Activated naive CD8-positive, alpha-beta T cell (primary cell): ENCODE measurements at regions not wholly inside any gene's neighbourhood (a gene's known extent, or its start where the extent isn't known, plus 50 kb on each side); places are given as distances from the start of the nearest gene placed in this dataset.

Source experiments
- H3K27ac Mint-ChIP-seq: one replicate; pipeline ENCODE4 v1.8.0; 2021; ENCODE audit warnings: mixed read lengths
- H3K27me3 Mint-ChIP-seq: one replicate; pipeline ENCODE4 v1.8.0; 2021; ENCODE audit warnings: mixed read lengths
- H3K36me3 Mint-ChIP-seq: one replicate; pipeline ENCODE4 v1.8.0; 2021; ENCODE audit warnings: mixed read lengths
- H3K4me1 Mint-ChIP-seq: one replicate; pipeline ENCODE4 v1.8.0; 2021; ENCODE audit warnings: low read depth, mixed read lengths
- H3K4me3 Mint-ChIP-seq: one replicate; pipeline ENCODE4 v1.8.0; 2021; ENCODE audit warnings: mild to moderate bottlenecking, mixed read lengths
- H3K9me3 Mint-ChIP-seq: one replicate; pipeline ENCODE4 v1.8.0; 2021; ENCODE audit warnings: low read depth, mixed read lengths

GRCh38 chr18:73647391-73647790 is 500.2 kb downstream of the FBXO15 start:
- peaks cover 1% of the 10 kb centered on the region for H3K27me3 Mint-ChIP-seq
- H3K27ac Mint-ChIP-seq = no peak overlapping the region
- no peak overlapping the region for H3K4me3 Mint-ChIP-seq
- H3K4me1 Mint-ChIP-seq = no peaks in the 10 kb centered on the region
- no peaks in the 10 kb centered on the region for H3K9me3 Mint-ChIP-seq
- H3K36me3 Mint-ChIP-seq = no peaks in the 10 kb centered on the region

GRCh38 chr18:73646772-73647171 is 500.9 kb downstream of the FBXO15 start:
- Mint-ChIP-seq H3K9me3 (no peaks in the 10 kb centered on the region), H3K27ac (no peak overlapping the region), H3K4me1 (no peaks in the 10 kb centered on the region), H3K27me3 (peaks cover 1% of the 10 kb centered on the region), H3K36me3 (no peaks in the 10 kb centered on the region), H3K4me3 (no peak overlapping the region)

GRCh38 chr18:73646196-73646595 is 501.4 kb downstream of the FBXO15 start:
- Mint-ChIP-seq H3K27ac (no peak overlapping the region), H3K27me3 (peaks cover 1% of the 10 kb centered on the region), H3K9me3 (no peaks in the 10 kb centered on the region), H3K36me3 (no peaks in the 10 kb centered on the region), H3K4me3 (no peak overlapping the region), H3K4me1 (no peaks in the 10 kb centered on the region)

- H3K27ac Mint-ChIP-seq = no peak overlapping the region
- no peaks in the 10 kb centered on the region for H3K36me3 Mint-ChIP-seq
These were observed 502.4 kb downstream of the FBXO15 start for GRCh38 chr18:73645160-73645715.

GRCh38 chr18:73639788-73640187 is 507.8 kb downstream of the FBXO15 start:
- Mint-ChIP-seq H3K36me3 (no peaks in the 10 kb centered on the region), H3K4me3 (no peak overlapping the region), H3K27me3 (peaks cover 1% of the 10 kb centered on the region), H3K27ac (no peak overlapping the region), H3K4me1 (no peaks in the 10 kb centered on the region), H3K9me3 (no peaks in the 10 kb centered on the region)

More at GRCh38 chr18:73645160-73645715, 502.4 kb downstream of the FBXO15 start:
- Mint-ChIP-seq H3K9me3 (no peaks in the 10 kb centered on the region), H3K4me1 (no peaks in the 10 kb centered on the region), H3K27me3 (peaks cover 1% of the 10 kb centered on the region), H3K4me3 (no peak overlapping the region)

GRCh38 chr18:73638709-73639108 is 508.9 kb downstream of the FBXO15 start:
- Mint-ChIP-seq H3K9me3 (no peaks in the 10 kb centered on the region), H3K27me3 (no peaks in the 10 kb centered on the region), H3K36me3 (no peaks in the 10 kb centered on the region), H3K4me3 (no peak overlapping the region), H3K4me1 (no peaks in the 10 kb centered on the region), H3K27ac (no peak overlapping the region)

- Mint-ChIP-seq H3K4me3 (no peak overlapping the region), H3K27me3 (no peaks in the 10 kb centered on the region), H3K27ac (no peak overlapping the region), H3K4me1 (no peaks in the 10 kb centered on the region), H3K9me3 (no peaks in the 10 kb centered on the region), H3K36me3 (no peaks in the 10 kb centered on the region)
These were observed 511.3 kb downstream of the FBXO15 start for GRCh38 chr18:73636355-73636754.

- Mint-ChIP-seq H3K27me3 (no peaks in the 10 kb centered on the region), H3K27ac (no peak overlapping the region), H3K4me1 (no peaks in the 10 kb centered on the region), H3K4me3 (no peak overlapping the region), H3K36me3 (no peaks in the 10 kb centered on the region), H3K9me3 (peaks cover 4% of the 10 kb centered on the region)
These were observed 520.8 kb downstream of the FBXO15 start for GRCh38 chr18:73626859-73627258.

GRCh38 chr18:73626221-73626620 is 521.4 kb downstream of the FBXO15 start:
- no peaks in the 10 kb centered on the region for H3K27me3 Mint-ChIP-seq
- no peaks in the 10 kb centered on the region for H3K4me1 Mint-ChIP-seq

GRCh38 chr18:73621091-73621490 is 526.5 kb downstream of the FBXO15 start:
- Mint-ChIP-seq H3K27ac (no peak overlapping the region), H3K36me3 (no peaks in the 10 kb centered on the region), H3K9me3 (peaks cover 4% of the 10 kb centered on the region)

More at GRCh38 chr18:73626221-73626620, 521.4 kb downstream of the FBXO15 start:
- no peak overlapping the region for H3K4me3 Mint-ChIP-seq
- H3K9me3 Mint-ChIP-seq = peaks cover 4% of the 10 kb centered on the region
- H3K27ac Mint-ChIP-seq = no peak overlapping the region
- H3K36me3 Mint-ChIP-seq = no peaks in the 10 kb centered on the region

GRCh38 chr18:73617981-73618380 is 529.7 kb downstream of the FBXO15 start:
- Mint-ChIP-seq H3K9me3 (peaks cover 4% of the 10 kb centered on the region), H3K4me3 (no peak overlapping the region), H3K27ac (no peak overlapping the region)

More at GRCh38 chr18:73621091-73621490, 526.5 kb downstream of the FBXO15 start:
- Mint-ChIP-seq H3K4me1 (no peaks in the 10 kb centered on the region), H3K4me3 (no peak overlapping the region), H3K27me3 (peaks cover 3% of the 10 kb centered on the region)

GRCh38 chr18:73615506-73615905 is 532.1 kb downstream of the FBXO15 start:
- peaks cover 3% of the 10 kb centered on the region for H3K27me3 Mint-ChIP-seq
- no peaks in the 10 kb centered on the region for H3K4me1 Mint-ChIP-seq
- no peak overlapping the region for H3K27ac Mint-ChIP-seq
- no peaks in the 10 kb centered on the region for H3K36me3 Mint-ChIP-seq
- no peak overlapping the region for H3K4me3 Mint-ChIP-seq
- peaks cover 6% of the 10 kb centered on the region for H3K9me3 Mint-ChIP-seq

More at GRCh38 chr18:73617981-73618380, 529.7 kb downstream of the FBXO15 start:
- H3K4me1 Mint-ChIP-seq = no peaks in the 10 kb centered on the region
- no peaks in the 10 kb centered on the region for H3K36me3 Mint-ChIP-seq
- peaks cover 3% of the 10 kb centered on the region for H3K27me3 Mint-ChIP-seq

- Mint-ChIP-seq H3K27me3 (peaks cover 3% of the 10 kb centered on the region), H3K27ac (no peak overlapping the region), H3K4me1 (no peaks in the 10 kb centered on the region), H3K4me3 (no peak overlapping the region), H3K9me3 (peaks cover 6% of the 10 kb centered on the region), H3K36me3 (no peaks in the 10 kb centered on the region)
These were observed 532.8 kb downstream of the FBXO15 start for GRCh38 chr18:73614812-73615211.

GRCh38 chr18:73613706-73614340 is 533.8 kb downstream of the FBXO15 start:
- peaks cover 3% of the 10 kb centered on the region for H3K27me3 Mint-ChIP-seq
- peaks cover 6% of the 10 kb centered on the region for H3K9me3 Mint-ChIP-seq
- no peak overlapping the region for H3K27ac Mint-ChIP-seq
- no peak overlapping the region for H3K4me3 Mint-ChIP-seq
- H3K4me1 Mint-ChIP-seq = no peaks in the 10 kb centered on the region
- H3K36me3 Mint-ChIP-seq = no peaks in the 10 kb centered on the region

GRCh38 chr18:73597832-73598615 is 549.6 kb downstream of the FBXO15 start:
- no peak overlapping the region for H3K27ac Mint-ChIP-seq

More at GRCh38 chr18:73597832-73598615, 549.6 kb downstream of the FBXO15 start:
- no peaks in the 10 kb centered on the region for H3K27me3 Mint-ChIP-seq
- no peaks in the 10 kb centered on the region for H3K4me1 Mint-ChIP-seq
- H3K36me3 Mint-ChIP-seq = no peaks in the 10 kb centered on the region
- no peak overlapping the region for H3K4me3 Mint-ChIP-seq
- no peaks in the 10 kb centered on the region for H3K9me3 Mint-ChIP-seq
